Left ventricle myocardium inferior (tissue), 1 donor: ENCODE measurements at regions not wholly inside any gene's neighbourhood (a gene's known extent, or its start where the extent isn't known, plus 50 kb on each side); places are given as distances from the start of the nearest gene placed in this dataset.

Experiments
- DNase-seq: peaks from one replicate; pipeline ENCODE4 v3.0.0-alpha.2; 2020
- H3K27ac ChIP-seq: fragments of 200-600 bp; replicated peaks from 2 replicates; pipeline ENCODE4 v1.8.0; 2021
- H3K27me3 ChIP-seq: fragments of 200-600 bp; 2 replicates; pipeline ENCODE4 v1.8.0; 2021; ENCODE audit warnings: low read depth
- H3K36me3 ChIP-seq: fragments of 200-600 bp; 2 replicates; pipeline ENCODE4 v1.8.0; 2021
- H3K4me1 ChIP-seq: fragments of 200-600 bp; 2 replicates; pipeline ENCODE4 v1.8.0; 2021
- H3K4me3 ChIP-seq: fragments of 200-600 bp; 2 replicates; pipeline ENCODE4 v1.8.0; 2021; ENCODE audit warnings: mild to moderate bottlenecking, moderate library complexity
- H3K9me3 ChIP-seq: fragments of 200-600 bp; replicated peaks from 2 replicates; pipeline ENCODE4 v1.8.0; 2021
- CTCF ChIP-seq: fragments of 200-600 bp; IDR thresholded peaks from 2 replicates; pipeline ENCODE4 v1.8.0; 2021; ENCODE audit warnings: antibody characterized with exemption, mild to moderate bottlenecking, borderline replicate concordance
- intact Hi-C: fragments of 100-400 bp; cut with micrococcal nuclease; formaldehyde crosslinking; loops from one replicate; pipeline ENCODE4 v1.11.0; 2022
- donor health status: DM: no; HTN: yes; CAD: no; lungs with severe emphysema.

- no peak for DNase-seq
- Histone ChIP-seq H3K27me3 (no peaks in the 10 kb centered on the region), H3K4me1 (peaks cover 25% of the 10 kb centered on the region), H3K9me3 (peaks cover 8% of the 10 kb centered on the region), H3K36me3 (no peaks in the 10 kb centered on the region), H3K4me3 (no peak overlapping the region), H3K27ac (no peak overlapping the region)
- TF ChIP-seq CTCF, result no peak
- intact Hi-C loops, result no loop called here
These were observed 213.2 kb downstream of the KDR start for GRCh38 chr4:54912155-54912554.

GRCh38 chr4:54909961-54910360, 215.4 kb downstream of the KDR start:
- H3K4me1 ChIP-seq, result peaks cover 25% of the 10 kb centered on the region
- intact Hi-C loops, result no loop called here
- DNase-seq, result no peak
- H3K36me3 ChIP-seq, result no peaks in the 10 kb centered on the region
- H3K9me3 ChIP-seq, result peaks cover 20% of the 10 kb centered on the region
- no peak overlapping the region for H3K27ac ChIP-seq
- TF ChIP-seq CTCF, result no peak
- H3K27me3 ChIP-seq, result no peaks in the 10 kb centered on the region
- H3K4me3 ChIP-seq, result no peak overlapping the region

- no peak for TF ChIP-seq CTCF
- Histone ChIP-seq H3K27me3 (no peaks in the 10 kb centered on the region), H3K4me3 (no peak overlapping the region), H3K9me3 (peaks cover 20% of the 10 kb centered on the region), H3K27ac (no peak overlapping the region), H3K4me1 (peaks cover 14% of the 10 kb centered on the region), H3K36me3 (no peaks in the 10 kb centered on the region)
- DNase-seq, result no peak
- intact Hi-C loops, result no loop called here
These were observed 216.6 kb downstream of the KDR start for GRCh38 chr4:54908763-54909162.

- peaks cover 20% of the 10 kb centered on the region for H3K9me3 ChIP-seq
- no peaks in the 10 kb centered on the region for H3K36me3 ChIP-seq
- H3K27ac ChIP-seq, result no peak overlapping the region
- DNase-seq, result no peak
- H3K27me3 ChIP-seq, result no peaks in the 10 kb centered on the region
- H3K4me3 ChIP-seq, result no peak overlapping the region
- intact Hi-C loops, result no loop called here
- TF ChIP-seq CTCF, result no peak
- H3K4me1 ChIP-seq, result no peaks in the 10 kb centered on the region
These were observed 220.4 kb downstream of the KDR start for GRCh38 chr4:54904953-54905352.

GRCh38 chr4:54902976-54903375, 222.4 kb downstream of the KDR start:
- DNase-seq, result no peak
- H3K4me1 ChIP-seq, result no peaks in the 10 kb centered on the region
- TF ChIP-seq CTCF, result no peak
- intact Hi-C loops, result no loop called here
- no peak overlapping the region for H3K27ac ChIP-seq
- H3K27me3 ChIP-seq, result no peaks in the 10 kb centered on the region
- H3K9me3 ChIP-seq, result peaks cover 20% of the 10 kb centered on the region
- H3K4me3 ChIP-seq, result no peak overlapping the region
- no peaks in the 10 kb centered on the region for H3K36me3 ChIP-seq

GRCh38 chr4:54902271-54902670, 223.1 kb downstream of the KDR start:
- Histone ChIP-seq H3K9me3 (peaks cover 13% of the 10 kb centered on the region), H3K4me3 (no peak overlapping the region), H3K27ac (no peak overlapping the region), H3K27me3 (no peaks in the 10 kb centered on the region), H3K36me3 (no peaks in the 10 kb centered on the region), H3K4me1 (no peaks in the 10 kb centered on the region)
- intact Hi-C loops, result no loop called here
- no peak for TF ChIP-seq CTCF
- DNase-seq, result no peak
